B cell (primary cell): ENCODE measurements at regions not wholly inside any gene's neighbourhood (a gene's known extent, or its start where the extent isn't known, plus 50 kb on each side); places are given as distances from the start of the nearest gene placed in this dataset.

Source experiments
- ATAC-seq: fragments of 200-7000 bp; cut with Tn5 transposase; one replicate; pipeline ENCODE4 v1.10.0; 2021; ENCODE audit warnings: low read depth, mild to moderate bottlenecking, moderate number of reproducible peaks, moderate library complexity
- CTCF ChIA-PET: fragments of 350-600 bp; sonication (Branson Sonifier 250); formaldehyde crosslinking; loops from one replicate; lab custom pipeline; 2021; ENCODE audit warnings: antibody characterized with exemption, inconsistent platforms; lab: Charles Lee
- POLR2A ChIA-PET: fragments of 350-600 bp; sonication (Branson Sonifier 250); formaldehyde crosslinking; loops from one replicate; lab custom pipeline; 2021; ENCODE audit warnings: antibody characterized with exemption; lab: Charles Lee
- DNase-seq: peaks from one replicate; pipeline ENCODE4 v3.0.0; 2013
- H2AFZ ChIP-seq: 2 replicates; pipeline ENCODE4 v1.6.1; 2012; ENCODE audit warnings: mild to moderate bottlenecking, low read depth, low read length; ENCODE audit not compliant: insufficient read depth, poor library complexity, severe bottlenecking
- H3K27ac ChIP-seq, 2 donors: 1 replicate in 1 of 2; 2 replicates in 1 of 2; pipeline ENCODE4 v1.5.1; 2012 to 2013; ENCODE audit warnings: low read length in 2 of 2, mild to moderate bottlenecking in 2 of 2, moderate library complexity in 1 of 2
- H3K27me3 ChIP-seq, 4 experiments: fragments of 200-600 bp in 1 of 4; sonication (generic) in 1 of 4; replicated peaks in 1 of 4; 1 replicate in 2 of 4; 2 replicates in 2 of 4; pipeline versions ENCODE4 v1.6.1 to v1.7.0; 2013 to 2016; ENCODE audit warnings: low read length in 3 of 4, mild to moderate bottlenecking in 2 of 4, mixed read lengths in 1 of 4, moderate library complexity in 1 of 4; ENCODE audit not compliant: insufficient read depth in 4 of 4, control insufficient read depth in 3 of 4; ENCODE audit errors: control extremely low read depth in 1 of 4
- H3K36me3 ChIP-seq, 2 experiments: replicated peaks in 1 of 2; 1 replicate in 1 of 2; 2 replicates in 1 of 2; pipeline versions ENCODE4 v1.6.1 to v1.7.1; 2013; ENCODE audit warnings: low read length in 1 of 2; ENCODE audit not compliant: insufficient read depth in 2 of 2, control insufficient read depth in 1 of 2; ENCODE audit errors: control extremely low read depth in 1 of 2, extremely low read depth in 1 of 2
- H3K4me1 ChIP-seq, 2 donors: fragments of 200-600 bp in 1 of 2; sonication (generic) in 1 of 2; 1 replicate in 1 of 2; 2 replicates in 1 of 2; pipeline versions ENCODE4 v1.5.1 to v1.6.1; 2013 to 2017; ENCODE audit warnings: low read length in 2 of 2; ENCODE audit not compliant: control insufficient read depth in 2 of 2, insufficient read depth in 2 of 2
- H3K4me2 ChIP-seq: replicated peaks from 2 replicates; pipeline ENCODE3; 2012; ENCODE audit warnings: mild to moderate bottlenecking, low read depth, low read length; ENCODE audit not compliant: poor library complexity, severe bottlenecking
- H3K4me3 ChIP-seq, 5 experiments: fragments of 200-600 bp in 1 of 5; sonication (generic) in 1 of 5; 1 replicate in 3 of 5; 2 replicates in 2 of 5; pipeline versions ENCODE4 v1.5.1 to v1.7.0; 2011 to 2016; ENCODE audit warnings: low read length in 4 of 5, mild to moderate bottlenecking in 4 of 5, low read depth in 2 of 5, control low read depth in 1 of 5, moderate library complexity in 1 of 5; ENCODE audit not compliant: insufficient read depth in 1 of 5; ENCODE audit errors: control extremely low read depth in 1 of 5, extremely low read depth in 1 of 5
- H3K79me2 ChIP-seq: fragments of 200-600 bp; sonication (generic); one replicate; pipeline ENCODE4 v1.6.0; 2016; ENCODE audit warnings: low read length; ENCODE audit not compliant: control insufficient read depth, insufficient read depth
- H3K9ac ChIP-seq: fragments of 200-600 bp; sonication (generic); 2 replicates; pipeline ENCODE4 v1.6.1; 2017; ENCODE audit warnings: mild to moderate bottlenecking, low read length, moderate library complexity
- H3K9me3 ChIP-seq, 3 donors: one replicate each; pipeline versions ENCODE4 v1.6.1 to v1.7.1; 2013; ENCODE audit warnings: low read length in 2 of 3; ENCODE audit not compliant: control insufficient read depth in 2 of 3, insufficient read depth in 1 of 3; ENCODE audit errors: control extremely low read depth in 1 of 3
- H4K20me1 ChIP-seq: 2 replicates; pipeline ENCODE4 v1.6.0; 2012; ENCODE audit warnings: mild to moderate bottlenecking, low read length; ENCODE audit not compliant: insufficient read depth, control insufficient read depth, poor library complexity, severe bottlenecking
- H3K27ac Mint-ChIP-seq: one replicate; pipeline ENCODE4 v1.8.0; 2021; ENCODE audit warnings: mixed read lengths
- H3K27me3 Mint-ChIP-seq: one replicate; pipeline ENCODE4 v1.8.0; 2021; ENCODE audit warnings: mixed read lengths
- H3K4me1 Mint-ChIP-seq: one replicate; pipeline ENCODE4 v1.8.0; 2021; ENCODE audit warnings: mixed read lengths
- H3K4me3 Mint-ChIP-seq: one replicate; pipeline ENCODE4 v1.8.0; 2021; ENCODE audit warnings: mixed read lengths
- H3K9me3 Mint-ChIP-seq: one replicate; pipeline ENCODE4 v1.8.0; 2022; ENCODE audit warnings: mixed read lengths; ENCODE audit not compliant: insufficient read depth
- CTCF ChIP-seq: fragments of 200-600 bp; IDR thresholded peaks from one replicate; pipeline ENCODE4 v1.8.0; 2022; ENCODE audit warnings: antibody characterized with exemption, mild to moderate bottlenecking
- EZH2 ChIP-seq: IDR thresholded peaks from 2 replicates; pipeline ENCODE4 v1.6.1; 2012; ENCODE audit warnings: borderline replicate concordance, low read depth, mild to moderate bottlenecking, moderate library complexity, low read length; ENCODE audit not compliant: insufficient read depth, poor library complexity, severe bottlenecking
- WGBS: methylation state at CpG from one replicate; pipeline ENCODE4 v1.1.5; 2013; ENCODE audit warnings: missing lambda C conversion rate; ENCODE audit not compliant: insufficient coverage; 5-methylcytosine and 5-hydroxymethylcytosine counted together
- intact Hi-C: fragments of 100-400 bp; cut with micrococcal nuclease; formaldehyde crosslinking; loops from one replicate; pipeline ENCODE4 v1.10.0; 2022

- Histone ChIP-seq H3K4me3 (no peak overlapping the region), H3K36me3 (no peaks in the 10 kb centered on the region), H3K4me2 (no peak overlapping the region), H3K79me2 (no peaks in the 10 kb centered on the region), H3K9ac (no peak overlapping the region), H4K20me1 (no peaks in the 10 kb centered on the region), H3K27me3 (no peaks in the 10 kb centered on the region), H2AFZ (no peak overlapping the region), H3K27ac (no peak overlapping the region), H3K9me3 (no peaks in the 10 kb centered on the region), H3K4me1 (no peaks in the 10 kb centered on the region)
- Mint-ChIP-seq H3K4me3 (no peak overlapping the region), H3K9me3 (peaks cover 4% of the 10 kb centered on the region), H3K27ac (no peak overlapping the region), H3K4me1 (no peaks in the 10 kb centered on the region), H3K27me3 (no peaks in the 10 kb centered on the region)
- WGBS, result 75% methylated on average over 3 of the region's 4 CpGs
- ChIA-PET POLR2A (no interaction called here), CTCF (no interaction called here)
- DNase-seq (no peak), ATAC-seq (no peak)
- intact Hi-C loops, result no loop called here
- TF ChIP-seq EZH2, result no peak
Measured at GRCh38 chr5:51185850-51186329, 197.4 kb upstream of the ISL1 start.

- Histone ChIP-seq H3K36me3 (no peaks in the 10 kb centered on the region), H3K4me1 (no peaks in the 10 kb centered on the region), H3K9ac (no peak overlapping the region), H3K79me2 (no peaks in the 10 kb centered on the region), H3K4me2 (no peak overlapping the region), H4K20me1 (no peaks in the 10 kb centered on the region), H3K9me3 (no peaks in the 10 kb centered on the region), H3K4me3 (no peak overlapping the region), H3K27me3 (no peaks in the 10 kb centered on the region), H2AFZ (no peak overlapping the region), H3K27ac (no peak overlapping the region)
- WGBS, result 64% methylated on average over 2 of the region's 6 CpGs
- Mint-ChIP-seq H3K27ac (no peak overlapping the region), H3K27me3 (no peaks in the 10 kb centered on the region), H3K9me3 (peaks cover 4% of the 10 kb centered on the region), H3K4me3 (no peak overlapping the region), H3K4me1 (no peaks in the 10 kb centered on the region)
- no peak for ATAC-seq
- DNase-seq, result no peak
- POLR2A ChIA-PET, result no interaction called here
- TF ChIP-seq EZH2 (no peak), CTCF (no peak)
- CTCF ChIA-PET, result no interaction called here
- intact Hi-C loops, result no loop called here
Measured at GRCh38 chr5:51188001-51188591, 195.2 kb upstream of the ISL1 start.
